B cell (primary cell): ENCODE measurements at regions not wholly inside any gene's neighbourhood (a gene's known extent, or its start where the extent isn't known, plus 50 kb on each side); places are given as distances from the start of the nearest gene placed in this dataset.

ENCODE experiments used
- ATAC-seq: fragments of 200-7000 bp; cut with Tn5 transposase; one replicate; pipeline ENCODE4 v1.10.0; 2021; ENCODE audit warnings: low read depth, mild to moderate bottlenecking, moderate number of reproducible peaks, moderate library complexity
- CTCF ChIA-PET: fragments of 350-600 bp; sonication (Branson Sonifier 250); formaldehyde crosslinking; loops from one replicate; lab custom pipeline; 2021; ENCODE audit warnings: antibody characterized with exemption, inconsistent platforms; lab: Charles Lee
- POLR2A ChIA-PET: fragments of 350-600 bp; sonication (Branson Sonifier 250); formaldehyde crosslinking; loops from one replicate; lab custom pipeline; 2021; ENCODE audit warnings: antibody characterized with exemption; lab: Charles Lee
- DNase-seq: peaks from one replicate; pipeline ENCODE4 v3.0.0; 2013
- H2AFZ ChIP-seq: 2 replicates; pipeline ENCODE4 v1.6.1; 2012; ENCODE audit warnings: mild to moderate bottlenecking, low read depth, low read length; ENCODE audit not compliant: insufficient read depth, poor library complexity, severe bottlenecking
- H3K27ac ChIP-seq, 2 donors: 1 replicate in 1 of 2; 2 replicates in 1 of 2; pipeline ENCODE4 v1.5.1; 2012 to 2013; ENCODE audit warnings: low read length in 2 of 2, mild to moderate bottlenecking in 2 of 2, moderate library complexity in 1 of 2
- H3K27me3 ChIP-seq, 4 experiments: fragments of 200-600 bp in 1 of 4; sonication (generic) in 1 of 4; replicated peaks in 1 of 4; 1 replicate in 2 of 4; 2 replicates in 2 of 4; pipeline versions ENCODE4 v1.6.1 to v1.7.0; 2013 to 2016; ENCODE audit warnings: low read length in 3 of 4, mild to moderate bottlenecking in 2 of 4, mixed read lengths in 1 of 4, moderate library complexity in 1 of 4; ENCODE audit not compliant: insufficient read depth in 4 of 4, control insufficient read depth in 3 of 4; ENCODE audit errors: control extremely low read depth in 1 of 4
- H3K36me3 ChIP-seq, 2 experiments: replicated peaks in 1 of 2; 1 replicate in 1 of 2; 2 replicates in 1 of 2; pipeline versions ENCODE4 v1.6.1 to v1.7.1; 2013; ENCODE audit warnings: low read length in 1 of 2; ENCODE audit not compliant: insufficient read depth in 2 of 2, control insufficient read depth in 1 of 2; ENCODE audit errors: control extremely low read depth in 1 of 2, extremely low read depth in 1 of 2
- H3K4me1 ChIP-seq, 2 donors: fragments of 200-600 bp in 1 of 2; sonication (generic) in 1 of 2; 1 replicate in 1 of 2; 2 replicates in 1 of 2; pipeline versions ENCODE4 v1.5.1 to v1.6.1; 2013 to 2017; ENCODE audit warnings: low read length in 2 of 2; ENCODE audit not compliant: control insufficient read depth in 2 of 2, insufficient read depth in 2 of 2
- H3K4me2 ChIP-seq: replicated peaks from 2 replicates; pipeline ENCODE3; 2012; ENCODE audit warnings: mild to moderate bottlenecking, low read depth, low read length; ENCODE audit not compliant: poor library complexity, severe bottlenecking
- H3K4me3 ChIP-seq, 5 experiments: fragments of 200-600 bp in 1 of 5; sonication (generic) in 1 of 5; 1 replicate in 3 of 5; 2 replicates in 2 of 5; pipeline versions ENCODE4 v1.5.1 to v1.7.0; 2011 to 2016; ENCODE audit warnings: low read length in 4 of 5, mild to moderate bottlenecking in 4 of 5, low read depth in 2 of 5, control low read depth in 1 of 5, moderate library complexity in 1 of 5; ENCODE audit not compliant: insufficient read depth in 1 of 5; ENCODE audit errors: control extremely low read depth in 1 of 5, extremely low read depth in 1 of 5
- H3K79me2 ChIP-seq: fragments of 200-600 bp; sonication (generic); one replicate; pipeline ENCODE4 v1.6.0; 2016; ENCODE audit warnings: low read length; ENCODE audit not compliant: control insufficient read depth, insufficient read depth
- H3K9ac ChIP-seq: fragments of 200-600 bp; sonication (generic); 2 replicates; pipeline ENCODE4 v1.6.1; 2017; ENCODE audit warnings: mild to moderate bottlenecking, low read length, moderate library complexity
- H3K9me3 ChIP-seq, 3 donors: one replicate each; pipeline versions ENCODE4 v1.6.1 to v1.7.1; 2013; ENCODE audit warnings: low read length in 2 of 3; ENCODE audit not compliant: control insufficient read depth in 2 of 3, insufficient read depth in 1 of 3; ENCODE audit errors: control extremely low read depth in 1 of 3
- H4K20me1 ChIP-seq: 2 replicates; pipeline ENCODE4 v1.6.0; 2012; ENCODE audit warnings: mild to moderate bottlenecking, low read length; ENCODE audit not compliant: insufficient read depth, control insufficient read depth, poor library complexity, severe bottlenecking
- H3K27ac Mint-ChIP-seq: one replicate; pipeline ENCODE4 v1.8.0; 2021; ENCODE audit warnings: mixed read lengths
- H3K27me3 Mint-ChIP-seq: one replicate; pipeline ENCODE4 v1.8.0; 2021; ENCODE audit warnings: mixed read lengths
- H3K4me1 Mint-ChIP-seq: one replicate; pipeline ENCODE4 v1.8.0; 2021; ENCODE audit warnings: mixed read lengths
- H3K4me3 Mint-ChIP-seq: one replicate; pipeline ENCODE4 v1.8.0; 2021; ENCODE audit warnings: mixed read lengths
- H3K9me3 Mint-ChIP-seq: one replicate; pipeline ENCODE4 v1.8.0; 2022; ENCODE audit warnings: mixed read lengths; ENCODE audit not compliant: insufficient read depth
- EZH2 ChIP-seq: IDR thresholded peaks from 2 replicates; pipeline ENCODE4 v1.6.1; 2012; ENCODE audit warnings: borderline replicate concordance, low read depth, mild to moderate bottlenecking, moderate library complexity, low read length; ENCODE audit not compliant: insufficient read depth, poor library complexity, severe bottlenecking
- intact Hi-C: fragments of 100-400 bp; cut with micrococcal nuclease; formaldehyde crosslinking; loops from one replicate; pipeline ENCODE4 v1.10.0; 2022
- TF ChIP-seq, protein P1 (sequence below): fragments of 200-600 bp; IDR thresholded peaks from one replicate; pipeline ENCODE4 v1.8.0; 2022; ENCODE audit warnings: antibody characterized with exemption, mild to moderate bottlenecking

DNA sequence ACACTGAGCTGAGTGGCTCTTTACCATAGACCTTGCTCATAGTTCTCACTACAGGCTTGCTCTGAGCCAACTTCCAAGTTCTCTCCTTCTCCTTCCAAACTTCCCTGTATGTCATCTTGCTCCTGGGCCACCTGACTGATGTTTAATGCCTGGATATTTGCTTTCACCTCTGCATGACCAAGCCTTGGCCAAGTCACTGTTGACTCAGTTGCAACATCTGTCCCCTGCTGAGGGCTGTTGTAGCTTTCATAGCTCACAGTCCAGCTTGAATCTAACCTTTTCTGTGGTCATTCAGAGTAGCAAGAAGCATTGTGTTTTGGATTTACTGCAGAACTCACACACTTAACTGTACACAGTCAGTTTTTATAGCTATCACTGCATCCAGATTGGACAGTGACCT is 171.8 kb upstream of the ROPN1 start:
- no peaks in the 10 kb centered on the region for H3K9me3 ChIP-seq
- no peak overlapping the region for H3K9ac ChIP-seq
- H3K4me1 ChIP-seq, result no peaks in the 10 kb centered on the region
- Mint-ChIP-seq H3K4me1 (no peaks in the 10 kb centered on the region), H3K27me3 (peaks cover 12% of the 10 kb centered on the region), H3K9me3 (no peaks in the 10 kb centered on the region), H3K4me3 (no peak overlapping the region), H3K27ac (no peak overlapping the region)
- intact Hi-C loops, result no loop called here
- TF ChIP-seq EZH2, result no peak
- TF ChIP-seq, protein P1, sequence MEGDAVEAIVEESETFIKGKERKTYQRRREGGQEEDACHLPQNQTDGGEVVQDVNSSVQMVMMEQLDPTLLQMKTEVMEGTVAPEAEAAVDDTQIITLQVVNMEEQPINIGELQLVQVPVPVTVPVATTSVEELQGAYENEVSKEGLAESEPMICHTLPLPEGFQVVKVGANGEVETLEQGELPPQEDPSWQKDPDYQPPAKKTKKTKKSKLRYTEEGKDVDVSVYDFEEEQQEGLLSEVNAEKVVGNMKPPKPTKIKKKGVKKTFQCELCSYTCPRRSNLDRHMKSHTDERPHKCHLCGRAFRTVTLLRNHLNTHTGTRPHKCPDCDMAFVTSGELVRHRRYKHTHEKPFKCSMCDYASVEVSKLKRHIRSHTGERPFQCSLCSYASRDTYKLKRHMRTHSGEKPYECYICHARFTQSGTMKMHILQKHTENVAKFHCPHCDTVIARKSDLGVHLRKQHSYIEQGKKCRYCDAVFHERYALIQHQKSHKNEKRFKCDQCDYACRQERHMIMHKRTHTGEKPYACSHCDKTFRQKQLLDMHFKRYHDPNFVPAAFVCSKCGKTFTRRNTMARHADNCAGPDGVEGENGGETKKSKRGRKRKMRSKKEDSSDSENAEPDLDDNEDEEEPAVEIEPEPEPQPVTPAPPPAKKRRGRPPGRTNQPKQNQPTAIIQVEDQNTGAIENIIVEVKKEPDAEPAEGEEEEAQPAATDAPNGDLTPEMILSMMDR, result no peak
- no peak overlapping the region for H3K4me3 ChIP-seq
- CTCF ChIA-PET, result no interaction called here
- DNase-seq, result no peak
- H3K4me2 ChIP-seq, result no peak overlapping the region
- no peaks in the 10 kb centered on the region for H3K36me3 ChIP-seq
- H3K27ac ChIP-seq, result no peak overlapping the region
- H2AFZ ChIP-seq, result no peak overlapping the region
- POLR2A ChIA-PET, result no interaction called here
- H3K27me3 ChIP-seq, result no peaks in the 10 kb centered on the region
- no peak for ATAC-seq
- H3K79me2 ChIP-seq, result no peaks in the 10 kb centered on the region
- H4K20me1 ChIP-seq, result no peaks in the 10 kb centered on the region

GRCh38 chr3:124168271-124168670 is 176.3 kb upstream of the ROPN1 start:
- ChIA-PET CTCF (no interaction called here), POLR2A (no interaction called here)
- no peak overlapping the region for H2AFZ ChIP-seq
- TF ChIP-seq EZH2, result no peak
- TF ChIP-seq, protein P1, result no peak
- Mint-ChIP-seq H3K27me3 (peaks cover 19% of the 10 kb centered on the region), H3K27ac (no peak overlapping the region), H3K4me3 (no peak overlapping the region), H3K4me1 (no peaks in the 10 kb centered on the region), H3K9me3 (no peaks in the 10 kb centered on the region)
- peaks cover 0 to 4% (median 1%) of the 10 kb centered on the region in 4 experiments for H3K27me3 ChIP-seq
- H3K9me3 ChIP-seq, result no peaks in the 10 kb centered on the region
- DNase-seq (no peak), ATAC-seq (no peak)
- no peaks in the 10 kb centered on the region for H3K79me2 ChIP-seq
- no peak overlapping the region for H3K4me2 ChIP-seq
- H3K27ac ChIP-seq, result no peak overlapping the region
- H3K4me3 ChIP-seq, result no peak overlapping the region
- no peaks in the 10 kb centered on the region for H4K20me1 ChIP-seq
- no peak overlapping the region for H3K9ac ChIP-seq
- H3K36me3 ChIP-seq, result no peaks in the 10 kb centered on the region
- H3K4me1 ChIP-seq, result no peaks in the 10 kb centered on the region
- intact Hi-C loops, result no loop called here
